ENCODE measurements at regions not wholly inside any gene's neighbourhood (a gene's known extent, or its start where the extent isn't known, plus 50 kb on each side); places are given as distances from the start of the nearest gene placed in this dataset.

DNA sequence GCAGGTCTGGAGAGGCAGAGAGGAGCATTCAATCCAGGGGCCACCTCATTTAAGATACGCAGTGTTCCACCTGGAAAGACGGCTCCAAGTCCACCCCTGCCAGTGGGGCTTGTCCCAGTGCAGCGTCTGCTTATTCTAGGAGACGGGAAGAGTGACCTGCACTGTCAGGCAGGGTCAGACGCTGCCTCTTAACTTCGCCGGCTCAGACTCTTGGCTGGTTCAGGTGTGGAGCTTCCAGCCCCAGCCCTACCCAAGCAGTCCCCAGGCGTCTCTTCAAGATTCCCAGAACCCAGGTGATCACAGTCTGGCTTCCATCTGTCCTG lies 208.5 kb downstream of the TFCP2L1 start:
- TF ChIP-seq CTCF (IDR thresholded peaks at IDR 0.05) (no peak), POLR2A (IDR thresholded peaks at IDR 0.05) (no peak)
